ENCODE measurements at regions not wholly inside any gene's neighbourhood (a gene's known extent, or its start where the extent isn't known, plus 50 kb on each side); places are given as distances from the start of the nearest gene placed in this dataset.

DNA sequence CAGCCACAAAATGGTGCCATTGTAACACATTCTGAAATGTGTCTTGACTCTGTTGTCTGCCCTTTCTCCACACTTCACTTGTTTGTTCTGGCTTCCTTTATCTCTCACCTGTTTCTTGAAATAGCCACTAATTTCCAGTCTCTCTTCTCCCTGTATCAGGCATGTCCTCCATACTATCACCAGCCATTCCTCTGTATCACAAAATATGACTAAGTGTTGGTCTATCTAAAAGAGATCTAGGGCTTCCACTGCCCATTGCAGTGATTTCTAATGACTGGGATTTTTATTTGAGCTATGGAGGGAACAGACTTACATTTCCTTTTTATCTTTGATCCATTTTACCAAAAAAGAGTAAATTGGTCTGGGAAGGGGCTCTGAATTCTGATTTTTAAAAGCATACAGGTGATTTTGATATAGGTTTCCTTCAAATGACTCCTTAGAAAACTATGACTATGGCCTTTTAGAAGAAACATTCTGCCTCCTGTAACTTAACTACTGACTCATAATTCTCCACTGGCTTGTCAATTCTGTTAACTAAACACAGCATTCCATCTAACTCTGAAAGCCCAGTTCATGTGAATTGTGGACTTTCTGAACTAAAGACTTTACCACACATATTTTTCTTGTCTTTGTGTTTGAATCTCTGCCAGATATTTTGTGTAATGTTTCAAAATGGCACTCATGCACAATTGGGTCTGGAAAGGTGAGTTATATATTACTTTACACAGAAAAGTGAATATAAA, 1121.4 kb downstream of the XPNPEP1 start:
- TF ChIP-seq CTCF (IDR thresholded peaks at IDR 0.05; ENCODE audit: low read length): no peak
- no peak for TF ChIP-seq EZH2 (IDR thresholded peaks at IDR 0.05; ENCODE audit: borderline replicate concordance, low read length)

Measured in OCI-LY1 (cell line).